ENCODE measurements at regions not wholly inside any gene's neighbourhood (a gene's known extent, or its start where the extent isn't known, plus 50 kb on each side); places are given as distances from the start of the nearest gene placed in this dataset.
"Not testable (repeated sequence)": the region's sequence is repeated elsewhere in the genome, so short reads cannot be mapped to it uniquely, and the experiment has no call there.

DNA sequence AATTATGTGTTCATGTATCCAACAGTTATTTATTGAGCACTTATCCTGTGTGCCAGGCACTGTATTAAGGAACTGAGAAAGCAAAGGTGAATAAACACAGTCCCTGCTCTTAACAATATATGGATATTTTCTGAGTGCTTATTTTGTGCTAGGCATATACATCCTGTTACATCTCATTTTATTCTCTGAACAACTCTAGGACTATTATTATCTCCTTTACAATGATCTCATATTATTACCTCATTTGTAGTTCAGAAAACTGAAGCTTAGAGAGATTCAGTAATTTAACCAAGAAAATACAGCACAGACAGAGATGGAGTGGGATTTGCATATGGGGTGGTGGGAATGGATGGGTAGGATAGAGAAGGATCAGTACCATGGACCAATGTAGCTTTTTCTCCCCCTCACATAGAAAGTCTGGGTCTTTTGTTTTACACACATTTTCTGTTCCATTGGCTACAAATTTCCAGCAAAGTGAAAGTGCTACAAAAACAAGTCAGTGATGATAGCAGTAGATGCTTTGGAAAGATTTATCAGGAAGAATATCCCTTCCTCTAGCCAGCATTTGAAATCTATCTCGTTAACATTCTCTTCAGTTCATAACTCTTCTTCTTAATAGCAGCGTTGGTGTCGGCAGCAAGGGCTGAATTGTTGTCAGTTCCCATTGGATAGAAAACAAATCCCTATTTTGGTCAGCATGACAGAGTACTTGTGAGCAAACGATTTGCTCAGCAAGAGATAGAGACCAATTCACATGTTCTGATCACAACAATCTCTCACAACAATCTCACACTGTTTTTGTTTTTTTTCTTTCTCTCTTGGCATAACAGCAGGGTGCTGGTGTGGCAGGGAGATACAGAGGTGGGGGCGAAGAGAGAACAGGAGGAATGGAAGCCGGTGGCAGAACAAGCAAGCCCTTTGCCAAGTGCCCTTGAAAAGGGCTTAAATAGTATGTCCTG, 102.2 kb upstream of the KCTD1 start:
- DNase-seq (ENCODE audit: low spot score) = no peak

DNA sequence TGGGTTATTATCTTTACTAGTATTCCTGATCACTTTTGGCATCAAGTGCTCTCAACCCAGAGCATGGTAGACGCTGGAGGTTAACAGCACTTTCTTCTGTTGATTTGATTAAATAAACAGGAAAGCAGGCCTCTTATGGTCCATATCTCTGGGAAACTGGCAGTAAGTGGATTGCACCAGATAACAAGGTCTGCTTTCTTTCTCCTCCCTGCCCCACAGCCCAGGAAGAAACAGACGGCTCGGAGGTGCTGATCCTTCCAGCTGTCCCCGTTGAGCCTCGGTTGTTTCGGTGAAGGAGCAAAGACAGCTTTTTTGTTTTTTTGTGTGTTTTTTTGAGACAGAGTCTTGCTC, 100.8 kb upstream of the KCTD1 start:
- DNase-seq (ENCODE audit: low spot score) = no peak

DNA sequence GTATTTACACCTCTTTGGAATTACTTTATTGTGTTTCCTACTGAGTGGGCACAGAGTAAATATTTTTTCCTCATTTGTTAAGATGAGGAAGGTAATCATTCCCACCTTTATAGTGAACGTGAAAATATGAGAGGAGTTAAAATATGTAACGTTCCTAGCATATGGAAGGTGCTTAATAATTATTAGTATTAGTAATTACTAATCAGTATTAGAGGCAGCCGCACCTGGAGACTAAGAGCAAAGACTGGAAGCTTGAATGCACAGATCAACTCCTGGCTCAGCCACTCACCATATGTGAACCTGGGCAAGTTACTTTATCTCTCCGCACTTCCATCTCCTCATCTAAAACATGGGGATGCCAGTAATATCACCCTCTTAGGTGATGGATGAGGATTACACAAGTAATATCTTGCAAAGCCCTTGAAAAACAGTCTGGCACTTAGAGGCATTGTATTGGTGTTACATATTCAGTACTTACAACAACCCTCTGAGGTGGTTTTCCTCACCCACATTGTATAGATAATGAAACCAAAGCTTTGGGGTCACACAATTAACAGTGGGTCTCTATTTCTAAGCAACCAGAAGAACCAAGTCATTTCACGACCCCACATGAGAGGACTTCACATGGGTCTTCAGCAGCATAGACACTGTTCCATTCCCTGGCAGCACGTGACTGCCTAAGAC, 100.3 kb upstream of the KCTD1 start:
- no peak for DNase-seq (ENCODE audit: low spot score)

DNA sequence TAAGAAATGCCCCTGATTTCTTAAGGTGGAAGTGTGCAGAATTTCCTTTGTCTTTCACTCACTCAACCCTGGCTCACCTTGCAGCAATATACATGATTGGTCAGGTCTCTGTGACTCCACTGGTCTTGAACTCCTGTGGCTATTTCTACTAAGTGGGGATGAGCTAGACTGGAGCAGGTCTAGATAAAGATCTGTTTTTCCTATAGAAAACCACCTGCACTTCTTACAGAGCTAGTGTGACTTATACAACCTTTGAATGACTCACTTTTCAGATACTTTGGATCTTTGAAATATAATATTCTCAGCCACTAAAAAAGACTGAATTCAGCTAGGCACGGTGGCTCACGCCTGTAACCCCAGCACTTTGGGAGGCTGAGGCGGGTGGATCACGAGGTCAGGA, 98.5 kb upstream of the KCTD1 start:
- DNase-seq (ENCODE audit: low spot score) = no peak

DNA sequence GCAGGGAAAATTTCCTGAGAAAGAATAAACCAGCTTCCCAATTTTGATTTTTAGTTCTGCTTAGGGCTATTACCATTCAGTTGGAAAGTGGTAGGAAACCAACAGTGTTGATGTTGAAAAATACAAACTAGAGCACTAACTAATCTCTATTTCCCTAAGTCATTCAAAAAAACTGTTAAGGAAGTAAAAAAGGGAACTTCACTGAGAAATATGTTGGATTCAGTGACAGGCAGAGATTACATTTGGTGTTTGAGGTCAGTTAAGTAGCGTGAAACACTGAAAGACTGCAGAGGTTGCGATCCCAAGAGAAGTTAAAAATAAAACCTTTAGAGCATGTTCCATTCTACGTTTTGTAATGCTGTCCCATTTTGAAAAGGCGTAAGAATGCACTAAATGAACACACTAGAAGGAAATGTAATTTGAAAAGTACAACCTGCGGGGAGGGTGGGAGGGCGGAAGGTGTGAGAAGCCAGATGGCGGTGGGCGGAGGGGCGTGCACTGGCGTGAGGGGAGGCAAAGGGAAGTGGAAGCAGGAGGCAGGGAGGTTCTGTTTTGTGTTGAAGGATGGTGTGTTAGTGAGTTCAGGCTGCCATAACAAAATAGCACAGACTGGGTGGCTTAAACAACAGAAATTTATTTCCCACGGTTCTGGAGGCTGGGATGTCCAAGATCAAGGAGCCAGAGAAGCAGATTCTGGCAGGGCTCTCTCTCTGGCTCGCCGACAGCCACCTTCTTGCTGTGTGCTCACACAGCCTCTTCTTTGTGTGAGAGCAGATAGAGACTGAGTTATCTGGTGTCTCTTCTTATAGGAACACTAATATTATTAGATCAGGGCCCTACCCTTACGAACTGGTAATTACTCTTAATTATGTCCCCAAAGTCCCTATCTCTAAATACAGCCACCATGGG, 94.3 kb upstream of the KCTD1 start:
- DNase-seq (ENCODE audit: low spot score) = no peak

DNA sequence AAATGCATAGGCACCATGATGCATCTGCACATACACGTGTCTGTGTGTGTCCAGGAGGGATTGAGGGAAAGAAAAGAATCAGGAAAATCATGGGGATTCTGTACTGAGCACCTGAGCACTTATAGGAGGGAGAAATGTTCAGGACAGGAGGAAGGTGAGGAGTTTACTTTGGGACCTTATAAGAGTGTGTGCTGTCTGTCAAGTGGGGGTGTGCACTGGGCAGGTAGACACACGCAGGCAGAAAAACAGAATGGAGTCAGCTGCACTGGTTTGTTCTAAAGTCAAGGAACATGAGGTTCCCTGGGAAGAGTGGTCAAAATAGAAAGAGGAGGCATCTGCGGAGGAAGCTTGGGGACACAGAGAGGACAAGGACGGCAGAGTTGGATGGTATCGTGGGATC, 92.2 kb upstream of the KCTD1 start:
- no peak for DNase-seq (ENCODE audit: low spot score)

DNA sequence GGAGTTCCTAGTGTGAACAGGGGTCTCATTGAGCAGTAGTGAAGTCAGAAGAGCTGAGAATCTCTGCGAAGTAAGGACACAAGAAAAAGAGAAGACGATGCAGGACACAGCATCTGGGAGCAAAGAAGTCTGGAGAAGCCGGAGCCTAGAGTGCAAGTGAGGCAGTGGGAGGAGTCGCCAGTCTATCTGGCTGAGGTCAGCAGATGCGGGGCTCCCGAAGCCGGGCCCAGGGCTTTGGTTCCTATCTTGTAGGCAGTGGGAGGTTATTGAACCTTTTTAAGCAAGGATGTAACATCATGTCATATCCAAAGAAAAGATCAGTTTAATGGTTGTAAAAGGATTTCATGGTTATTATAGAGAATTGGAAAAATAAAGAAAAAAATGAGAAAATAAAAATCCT, 90.8 kb upstream of the KCTD1 start:
- no peak for DNase-seq (ENCODE audit: low spot score)

DNA sequence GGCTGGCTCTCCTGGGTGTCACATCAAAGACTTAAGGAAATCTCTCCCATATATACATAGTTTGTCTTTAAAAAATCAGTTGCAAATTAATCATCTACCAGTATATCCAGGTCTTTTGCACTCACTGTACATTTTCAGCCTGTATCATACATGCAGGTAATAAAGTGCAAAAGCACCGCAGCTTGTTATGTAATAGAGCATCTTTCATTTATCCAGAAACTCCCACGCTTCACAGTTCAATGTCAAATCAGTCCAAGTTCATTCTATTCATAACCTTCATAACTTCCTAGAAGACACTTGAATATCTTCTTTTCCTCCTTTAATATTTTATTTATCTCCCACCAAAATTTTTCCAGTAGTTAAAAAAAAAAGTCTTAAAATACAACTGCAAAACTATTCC, 89.6 kb upstream of the KCTD1 start:
- no peak for DNase-seq (ENCODE audit: low spot score)

DNA sequence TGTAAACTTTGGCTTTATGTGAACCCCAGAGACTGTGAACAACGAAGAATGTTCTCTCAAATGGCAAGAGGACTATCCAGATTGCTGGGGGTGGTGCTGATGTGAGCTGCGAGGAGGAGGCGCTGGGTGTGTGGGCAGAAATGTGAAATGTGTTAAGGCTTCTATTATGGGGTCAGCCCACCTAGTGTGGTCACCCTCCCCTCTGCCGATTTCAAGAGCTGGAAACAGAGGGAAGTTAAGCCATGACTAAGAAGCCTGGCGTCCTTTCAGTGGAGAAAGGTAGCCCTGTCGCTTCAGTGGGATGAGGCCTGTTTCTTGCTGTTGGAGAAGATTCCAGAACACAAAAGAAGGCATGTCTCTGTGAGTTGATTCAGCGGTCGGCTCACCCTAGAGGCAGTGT, 89.0 kb upstream of the KCTD1 start:
- DNase-seq (ENCODE audit: low spot score) = no peak

DNA sequence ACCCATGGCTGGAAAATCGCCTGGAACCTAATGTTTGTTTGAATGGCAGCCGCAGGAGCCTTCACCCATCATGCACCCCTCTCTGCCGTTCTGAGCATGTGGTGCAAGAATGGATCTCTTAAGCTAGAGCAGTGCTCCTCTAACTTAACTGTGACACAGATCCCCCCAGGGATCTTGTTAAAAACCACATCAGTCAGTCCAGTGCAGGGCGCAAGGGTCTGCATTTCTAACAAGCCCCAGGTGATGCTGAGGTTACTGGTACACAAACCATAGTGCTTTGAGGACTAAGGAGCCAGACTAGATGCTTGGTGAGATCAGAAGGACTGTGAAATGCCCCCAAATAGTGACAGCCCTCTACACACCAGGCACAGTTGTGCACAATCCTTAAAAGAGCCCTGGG, 87.1 kb upstream of the KCTD1 start:
- DNase-seq (ENCODE audit: low spot score) = no peak

DNA sequence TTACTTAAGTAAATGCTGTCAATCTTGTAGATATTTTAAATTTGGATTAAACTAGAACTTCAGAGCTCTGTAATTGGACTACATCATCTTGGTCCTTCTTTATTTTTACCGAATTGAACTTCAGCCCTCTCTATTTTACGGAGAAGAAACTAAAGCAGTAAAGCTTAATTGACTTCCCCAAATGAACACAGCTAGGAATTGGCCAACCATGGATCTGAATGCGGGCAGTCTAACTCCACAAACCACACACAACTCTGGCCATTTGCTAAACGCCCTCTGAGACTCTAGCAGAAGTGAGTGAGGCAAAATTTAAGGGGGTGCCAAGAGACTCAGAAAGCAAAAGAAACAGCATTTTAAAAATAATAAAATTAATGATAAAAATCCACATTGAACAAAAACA, 86.3 kb upstream of the KCTD1 start:
- no peak for DNase-seq (ENCODE audit: low spot score)

DNA sequence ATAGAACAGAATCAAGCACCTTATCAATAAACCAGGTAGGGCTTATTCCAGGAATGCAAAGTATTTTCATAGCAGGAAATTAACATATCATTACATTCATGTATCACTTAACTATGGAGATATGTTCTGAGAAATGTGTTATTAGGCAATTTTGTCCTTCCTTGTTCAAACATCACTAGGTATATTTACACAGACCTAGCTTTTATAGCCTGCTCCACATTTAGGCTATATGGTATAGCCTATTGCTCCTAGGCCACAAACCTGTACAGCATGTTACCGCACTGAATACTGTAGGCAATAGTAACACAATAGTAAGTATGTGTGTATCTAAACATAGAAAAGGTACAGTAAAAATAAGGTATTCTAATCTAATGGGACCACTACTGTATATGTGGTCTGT, 82.8 kb upstream of the KCTD1 start:
- DNase-seq (ENCODE audit: low spot score) = no peak

DNA sequence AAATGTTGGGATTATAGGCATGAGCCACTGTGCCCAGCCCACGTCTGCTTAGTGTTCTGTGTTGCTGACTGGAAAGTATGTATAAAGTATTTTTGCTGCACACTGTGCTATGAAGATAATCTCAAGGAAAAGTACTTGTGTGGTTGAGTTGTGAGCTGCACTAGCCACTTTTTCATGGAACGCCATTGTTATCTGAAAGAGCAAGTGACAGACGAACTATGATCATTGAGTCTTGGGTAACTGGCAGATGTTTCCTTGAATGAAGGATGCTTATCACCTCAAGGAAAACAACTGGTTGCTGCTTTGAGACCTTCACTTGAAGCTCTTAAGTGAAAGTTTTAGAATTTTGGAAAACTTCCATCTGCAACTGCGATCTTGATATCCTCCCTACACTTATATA, 82.2 kb upstream of the KCTD1 start:
- no peak for DNase-seq (ENCODE audit: low spot score)

DNA sequence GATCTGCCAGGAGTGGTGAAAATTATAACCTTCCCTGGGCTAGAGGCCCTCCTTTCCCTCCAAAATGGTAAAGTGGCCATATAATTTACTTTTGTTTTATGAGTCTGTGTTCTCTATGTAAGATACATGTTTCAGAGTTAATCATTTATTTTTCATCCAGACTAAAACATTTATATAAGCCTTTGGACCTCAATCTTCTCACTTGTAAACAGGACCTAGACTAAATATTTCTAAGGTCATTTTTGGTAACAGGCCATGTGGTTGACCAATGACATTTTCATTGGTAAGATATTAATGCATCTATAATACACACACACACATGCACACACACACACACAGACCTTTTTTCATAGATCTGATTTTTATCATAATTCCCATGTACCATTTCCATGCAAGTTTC, 79.7 kb upstream of the KCTD1 start:
- no peak for DNase-seq (ENCODE audit: low spot score)

DNA sequence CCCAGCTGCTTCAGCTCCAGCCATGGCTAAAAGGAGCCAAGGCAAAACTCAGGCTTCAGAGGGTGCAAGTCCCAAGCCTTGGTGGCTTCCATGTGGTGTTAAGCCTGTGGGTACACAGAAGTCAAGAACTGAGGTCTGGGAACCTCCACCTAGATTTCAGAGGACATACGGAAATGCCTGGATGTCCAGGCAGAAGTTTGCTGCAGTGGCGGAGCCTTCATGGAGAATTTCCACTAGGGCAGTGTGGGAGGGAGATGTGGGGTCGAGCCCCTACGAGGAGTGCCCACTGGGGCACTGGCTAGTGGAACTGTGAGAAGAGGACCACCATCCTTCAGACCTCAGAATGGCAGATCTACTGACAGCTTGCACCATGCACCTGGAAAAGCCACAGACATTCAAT, 76.1 kb upstream of the KCTD1 start:
- no peak for DNase-seq (ENCODE audit: low spot score)

DNA sequence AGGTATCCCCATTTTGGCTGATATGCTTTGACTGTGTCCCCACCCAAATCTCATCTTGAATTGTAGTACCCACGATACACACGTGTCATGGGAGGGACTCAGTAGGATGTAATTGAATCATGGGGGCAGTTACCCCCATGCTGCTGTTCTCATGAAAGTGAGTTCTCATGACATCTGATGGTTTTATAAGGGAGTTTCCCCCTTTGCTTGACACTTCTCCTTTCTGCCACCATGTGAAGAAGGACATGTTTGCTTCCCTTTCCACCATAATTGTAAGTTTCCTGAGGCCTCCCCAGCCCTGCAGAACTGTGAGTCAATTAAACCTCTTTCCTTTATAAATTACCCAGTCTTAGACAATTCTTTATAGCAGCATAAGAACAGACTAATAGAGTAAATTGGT, 75.0 kb upstream of the KCTD1 start:
- not testable (repeated sequence) for DNase-seq (ENCODE audit: low spot score)

DNA sequence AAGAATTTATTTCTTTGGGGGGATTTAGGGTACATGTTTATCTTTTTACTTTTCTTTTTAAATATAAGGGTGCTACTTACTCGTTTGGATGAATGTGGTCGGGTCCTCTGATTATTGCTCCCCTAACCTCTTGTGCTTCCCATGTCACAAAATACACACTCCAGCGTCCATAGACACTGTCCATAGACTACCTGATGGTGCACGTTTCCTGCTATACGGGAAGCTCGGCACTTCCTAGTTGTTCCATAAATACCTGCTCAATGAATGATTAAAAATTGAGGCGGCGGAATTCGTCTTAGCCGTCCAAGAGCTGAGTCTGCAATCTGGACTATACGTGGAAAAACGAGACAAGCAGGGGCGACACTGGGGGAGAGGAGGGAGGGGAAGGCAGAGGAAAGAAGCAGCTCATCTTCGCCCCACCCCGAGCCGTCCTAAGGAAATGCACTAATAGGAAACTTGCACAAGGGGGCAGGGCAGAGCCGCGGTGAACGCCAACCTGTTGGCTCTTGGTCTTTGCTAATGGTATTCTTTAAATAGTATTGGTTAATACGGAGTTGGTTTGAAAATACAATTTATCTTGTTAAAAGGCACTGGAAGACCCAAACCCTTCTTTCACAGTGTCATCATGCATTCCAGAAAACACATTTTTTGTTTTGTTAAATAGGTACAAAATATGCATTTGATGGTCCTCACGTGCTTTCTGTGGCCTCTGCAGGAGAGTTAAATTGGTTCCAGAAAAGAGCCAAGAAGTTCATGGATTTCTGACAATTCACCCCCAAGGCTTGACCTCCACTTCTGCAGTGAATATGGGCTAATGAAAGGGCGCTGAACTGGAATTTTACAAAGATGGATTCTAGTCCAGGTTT, 73.0 kb upstream of the KCTD1 start:
- no peak for DNase-seq (ENCODE audit: low spot score)

DNA sequence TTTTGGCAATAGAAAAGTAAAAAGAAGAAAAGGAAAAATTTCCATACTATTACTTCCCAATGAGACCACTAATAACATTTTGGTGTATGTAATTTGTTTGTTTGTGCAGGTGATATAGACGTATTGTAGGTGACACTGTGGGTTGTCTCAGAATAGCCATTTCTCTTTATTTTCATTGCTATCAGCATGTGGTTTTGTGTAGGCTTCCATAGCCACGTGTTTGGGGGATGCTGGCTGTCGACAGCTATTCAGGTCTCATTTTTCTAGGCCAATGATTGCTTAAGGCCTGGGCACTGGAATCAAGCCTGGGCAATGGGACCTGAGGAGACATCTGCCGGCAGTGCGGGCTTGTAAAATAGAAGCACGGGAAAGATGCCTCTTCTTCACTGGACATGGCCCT, 71.0 kb upstream of the KCTD1 start:
- no peak for DNase-seq (ENCODE audit: low spot score)

DNA sequence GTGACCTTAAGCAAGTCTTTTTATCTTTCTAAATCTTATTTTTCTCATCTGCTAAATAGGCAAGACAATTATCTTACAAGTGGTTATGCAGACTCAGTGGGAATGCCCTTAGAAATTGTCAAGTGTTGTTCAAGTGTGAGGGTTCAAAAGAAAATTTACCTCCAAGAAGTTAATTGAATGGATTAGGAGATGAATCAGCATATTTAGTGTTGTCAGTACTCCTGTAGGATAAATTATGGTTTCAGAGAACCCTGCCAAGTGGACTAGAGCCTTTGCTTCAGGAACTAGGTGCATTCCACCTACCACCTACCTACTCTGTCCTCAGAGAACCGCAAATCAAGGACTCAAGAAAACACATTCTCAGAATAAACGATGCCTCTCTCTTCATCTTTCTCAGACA, 69.8 kb upstream of the KCTD1 start:
- no peak for DNase-seq (ENCODE audit: low spot score)

DNA sequence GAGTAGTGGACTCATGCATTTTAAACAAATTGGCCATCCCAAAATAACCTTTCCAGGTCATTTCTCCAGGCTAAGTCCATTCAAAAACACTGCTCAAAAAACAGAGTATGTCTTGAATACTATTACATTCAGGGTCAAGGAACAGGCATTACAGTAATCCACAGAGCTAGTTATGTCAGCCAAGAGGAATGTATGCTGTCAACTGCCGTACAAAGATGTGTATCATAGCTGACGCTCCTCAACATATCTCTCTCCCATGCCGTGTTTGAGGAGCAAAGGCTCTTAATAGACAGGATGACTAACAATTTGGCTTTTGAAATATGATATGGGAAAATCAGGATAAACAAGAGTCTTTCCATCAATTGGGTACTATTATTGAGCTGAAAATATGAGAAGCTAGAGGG, 68.8 kb upstream of the KCTD1 start:
- no peak for DNase-seq (ENCODE audit: low spot score)

DNA sequence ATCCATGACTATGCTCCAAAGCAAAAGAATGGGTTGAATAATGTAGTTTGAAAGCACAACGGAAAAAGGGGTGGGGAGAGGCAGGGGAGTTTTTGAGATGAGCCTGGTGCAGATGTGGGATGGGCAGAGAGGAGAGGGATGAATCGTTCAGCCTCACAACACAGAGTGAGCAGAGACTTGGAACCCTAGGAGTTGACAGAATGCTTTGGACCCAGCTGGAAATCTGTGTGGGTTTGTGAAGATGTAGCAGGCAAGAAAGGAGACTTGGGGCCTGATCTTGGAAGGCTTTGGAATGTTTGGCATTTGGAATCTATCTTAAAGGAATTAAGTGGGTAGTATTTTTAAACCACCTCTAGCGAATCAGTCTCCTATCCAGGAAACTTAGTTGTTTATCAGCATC, 66.0 kb upstream of the KCTD1 start:
- no peak for DNase-seq (ENCODE audit: low spot score)
